Muscle of leg (tissue), 3 donors: ENCODE measurements at regions not wholly inside any gene's neighbourhood (a gene's known extent, or its start where the extent isn't known, plus 50 kb on each side); places are given as distances from the start of the nearest gene placed in this dataset.
A peak's percentile ranks its signal among the peaks of the same experiment; 100 is the strongest.
"Not testable (repeated sequence)": the region's sequence is repeated elsewhere in the genome, so short reads cannot be mapped to it uniquely, and the experiment has no call there.

Experiments used
- DNase-seq: peaks from one replicate; pipeline ENCODE4 v3.0.0; 2013
- H3K27ac ChIP-seq: one replicate; pipeline ENCODE4 v1.5.1; 2013; ENCODE audit warnings: mild to moderate bottlenecking, low read length, control low read depth
- H3K27me3 ChIP-seq: one replicate; pipeline ENCODE4 v1.6.1; 2013; ENCODE audit warnings: low read length; ENCODE audit not compliant: control insufficient read depth, insufficient read depth
- H3K36me3 ChIP-seq: one replicate; pipeline ENCODE4 v1.6.1; 2013; ENCODE audit warnings: low read length; ENCODE audit not compliant: control insufficient read depth, insufficient read depth
- H3K4me1 ChIP-seq: one replicate; pipeline ENCODE4 v1.6.1; 2013; ENCODE audit warnings: low read length; ENCODE audit not compliant: control insufficient read depth, insufficient read depth
- H3K4me3 ChIP-seq: one replicate; pipeline ENCODE4 v1.5.1; 2013; ENCODE audit warnings: low read length, control low read depth
- H3K9me3 ChIP-seq: replicated peaks from 2 replicates; pipeline ENCODE4 v1.6.1; 2013; ENCODE audit warnings: low read depth, low read length; ENCODE audit not compliant: control insufficient read depth
- WGBS: methylation state at CpG from one replicate; pipeline ENCODE4 v1.1.5; 2013; ENCODE audit warnings: missing lambda C conversion rate; ENCODE audit not compliant: insufficient coverage; 5-methylcytosine and 5-hydroxymethylcytosine counted together

DNA sequence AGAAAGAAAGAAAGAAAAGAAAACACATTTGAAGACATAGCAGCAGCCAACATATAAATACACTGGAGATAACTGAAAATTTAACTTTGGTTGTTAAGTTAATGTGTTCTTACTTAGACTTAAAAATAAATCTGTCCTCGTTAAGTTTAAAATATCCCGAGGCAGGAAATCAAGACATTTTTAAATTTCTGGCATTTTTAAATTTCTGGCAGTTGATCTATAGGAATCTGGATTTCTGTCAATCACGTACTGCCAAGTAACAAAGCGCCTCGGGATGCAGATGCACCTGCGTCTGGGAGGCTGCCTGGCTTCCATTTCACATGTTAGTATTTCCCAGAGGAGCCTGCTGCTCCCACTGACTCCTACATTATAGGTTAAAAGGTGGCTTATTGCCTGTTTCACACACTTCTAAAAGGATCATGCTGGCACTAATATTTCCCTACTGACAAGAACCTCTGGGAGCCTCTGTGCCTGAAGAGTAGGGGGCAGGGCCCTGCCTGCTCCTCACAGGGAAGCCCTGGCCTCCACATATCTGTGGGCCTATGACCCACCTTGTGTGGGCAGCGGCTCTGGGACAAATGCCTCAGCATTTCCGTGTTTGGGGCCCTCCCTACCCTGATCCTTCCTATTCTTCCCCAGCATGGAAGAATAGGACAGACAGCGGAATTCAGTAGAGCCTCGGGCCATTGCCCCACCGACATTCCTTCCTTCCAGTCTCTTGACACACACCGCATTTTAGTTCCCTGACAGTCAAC, 62.8 kb upstream of the ATP12A start:
- Histone ChIP-seq H3K4me3 (no peak overlapping the region), H3K9me3 (no peaks in the 10 kb centered on the region), H3K27ac (no peak overlapping the region), H3K27me3 (no peaks in the 10 kb centered on the region), H3K36me3 (no peaks in the 10 kb centered on the region), H3K4me1 (peaks cover 14% of the 10 kb centered on the region)
- 75% methylated on average over 6 of the region's 12 CpGs for WGBS
- DNase-seq = peak; percentile 39

DNA sequence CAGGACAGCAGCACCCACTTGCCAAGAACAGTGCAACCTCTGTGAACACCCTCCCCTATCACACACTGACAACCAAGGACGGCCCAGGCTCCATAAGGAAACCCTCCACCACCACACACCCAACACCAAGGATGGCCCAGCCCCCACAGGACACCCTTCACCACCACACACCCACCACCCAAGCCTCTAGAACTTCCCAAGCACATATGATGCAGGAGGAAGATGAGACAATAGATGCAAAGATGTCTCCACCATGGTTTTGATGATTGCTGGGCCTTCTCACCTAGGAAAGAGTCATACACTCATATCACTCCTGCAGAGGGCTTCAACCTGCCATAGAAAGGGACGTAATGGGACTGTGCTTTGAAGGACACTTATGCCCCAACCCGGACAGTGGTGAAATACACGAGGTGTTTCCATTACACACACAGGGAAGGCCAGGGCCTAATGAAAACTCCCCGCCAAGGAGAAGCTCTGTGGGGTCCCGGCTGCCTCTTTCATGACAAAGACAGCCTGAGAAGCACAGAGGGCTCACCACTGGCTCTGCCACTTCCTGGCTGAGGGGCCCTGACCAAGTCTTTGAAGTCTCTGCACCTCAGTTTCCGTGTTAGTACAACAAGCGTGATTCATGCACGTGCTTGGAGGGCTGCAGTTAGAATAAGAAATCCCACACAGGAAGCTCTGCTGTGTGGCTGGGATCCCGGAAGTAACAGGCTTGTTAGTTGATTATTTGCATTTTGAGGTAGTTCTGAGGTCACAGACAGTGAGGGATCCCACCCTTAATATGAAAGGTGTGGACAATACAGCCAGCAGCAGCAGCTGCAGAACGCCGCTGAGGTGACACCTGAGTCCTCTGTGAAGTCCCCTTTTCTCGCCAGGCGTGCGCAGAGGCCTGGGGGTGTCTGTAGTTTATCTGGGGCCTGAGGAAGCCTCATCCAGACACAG, 61.9 kb upstream of the ATP12A start:
- H3K36me3 ChIP-seq = no peaks in the 10 kb centered on the region
- no peaks in the 10 kb centered on the region for H3K9me3 ChIP-seq
- no peak overlapping the region for H3K4me3 ChIP-seq
- DNase-seq = peak; percentile 37
- H3K4me1 ChIP-seq = peaks cover 14% of the 10 kb centered on the region
- WGBS = 61% methylated on average over 10 of the region's 15 CpGs
- H3K27ac ChIP-seq = no peak overlapping the region
- no peaks in the 10 kb centered on the region for H3K27me3 ChIP-seq

DNA sequence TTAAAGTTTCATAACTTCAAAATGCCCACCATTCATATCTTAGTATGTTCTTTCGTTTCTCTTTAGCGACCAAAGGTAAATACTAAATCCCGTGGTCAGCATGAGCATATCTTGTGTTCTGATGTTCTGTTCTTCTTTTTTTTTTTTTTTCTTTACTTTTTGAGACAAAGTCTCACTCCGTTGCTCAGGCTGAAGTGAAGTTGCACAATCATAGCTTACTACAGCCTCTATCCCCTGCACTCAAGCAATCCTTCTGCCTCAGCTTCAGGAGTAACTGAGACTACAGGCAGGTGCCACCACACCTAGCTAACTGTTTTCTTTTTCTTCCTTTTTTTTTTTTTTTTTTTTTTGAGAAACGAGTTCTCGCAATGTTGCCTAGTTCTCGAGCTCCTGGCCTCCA, 60.9 kb upstream of the ATP12A start:
- H3K27me3 ChIP-seq = no peaks in the 10 kb centered on the region
- H3K36me3 ChIP-seq = no peaks in the 10 kb centered on the region
- no peak overlapping the region for H3K4me3 ChIP-seq
- WGBS = 100% methylated on average over 1 of the region's 7 CpGs
- H3K9me3 ChIP-seq = no peaks in the 10 kb centered on the region
- no peak overlapping the region for H3K27ac ChIP-seq
- H3K4me1 ChIP-seq = peaks cover 14% of the 10 kb centered on the region
- DNase-seq = no peak

DNA sequence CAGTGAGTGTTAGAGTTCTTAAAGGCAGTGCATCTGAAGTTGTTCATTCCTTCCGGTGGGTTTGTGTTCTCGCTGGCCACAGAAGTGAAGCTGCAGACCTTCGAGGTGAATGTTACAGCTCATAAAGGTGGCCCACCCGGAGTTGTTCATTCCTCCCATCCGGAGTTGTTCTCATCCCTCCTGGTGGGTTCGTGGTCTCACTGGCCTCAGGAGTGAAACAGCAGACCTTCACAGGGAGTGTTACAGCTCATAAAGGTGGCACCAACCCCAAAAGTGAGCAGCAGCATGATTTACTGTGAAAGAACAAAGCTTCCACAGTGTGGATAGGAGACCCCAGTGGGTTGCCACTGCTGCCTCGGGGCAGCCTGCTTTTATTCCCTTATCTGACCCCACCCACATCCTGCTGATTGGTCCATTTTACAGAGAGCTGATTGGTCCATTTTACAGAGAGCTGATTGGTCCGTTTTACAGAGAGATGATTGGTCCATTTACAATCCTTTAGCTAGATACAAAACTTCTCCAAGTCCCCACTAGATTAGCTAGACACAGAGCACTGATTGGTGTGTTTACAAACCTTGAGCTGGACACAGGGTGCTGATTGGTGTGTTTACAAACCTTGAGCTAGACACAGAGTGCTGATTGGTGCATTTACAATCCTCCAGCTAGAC, 57.6 kb upstream of the ATP12A start:
- not testable (repeated sequence) for H3K4me1 ChIP-seq, H3K4me3 ChIP-seq, DNase-seq, H3K36me3 ChIP-seq, H3K9me3 ChIP-seq, H3K27me3 ChIP-seq, H3K27ac ChIP-seq
- 90% methylated on average over 5 of the region's 8 CpGs for WGBS

DNA sequence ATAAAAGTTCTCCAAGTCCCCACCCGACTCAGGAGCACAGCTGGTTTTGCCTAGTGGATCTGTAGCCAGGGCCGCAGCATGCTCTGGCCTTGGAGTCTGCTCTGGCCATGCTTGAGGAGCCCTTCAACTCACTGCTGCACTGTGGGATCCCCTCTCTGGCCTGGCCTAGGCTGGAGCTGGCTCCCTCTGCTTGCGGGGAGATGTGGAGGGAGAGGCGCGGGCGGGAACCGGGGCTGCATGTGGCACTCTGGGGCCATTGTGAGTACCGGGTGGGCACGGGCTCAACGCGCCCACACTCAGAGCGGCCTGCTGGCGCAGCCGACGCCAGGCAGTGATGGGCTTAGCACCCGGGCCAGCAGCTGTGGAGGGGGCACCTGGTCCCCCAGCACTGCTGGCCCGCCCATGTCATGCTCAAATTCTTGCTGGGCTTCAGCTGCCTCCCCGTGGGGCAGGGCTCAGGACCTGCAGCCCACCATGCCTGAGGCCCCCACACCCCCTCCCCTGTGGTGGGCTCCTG, 57.0 kb upstream of the ATP12A start:
- no peak for DNase-seq
- Histone ChIP-seq H3K27me3 (no peaks in the 10 kb centered on the region), H3K27ac (no peak overlapping the region), H3K9me3 (no peaks in the 10 kb centered on the region), H3K36me3 (no peaks in the 10 kb centered on the region), H3K4me3 (no peak overlapping the region), H3K4me1 (peaks cover 5% of the 10 kb centered on the region)
- 98% methylated on average over 17 of the region's 18 CpGs for WGBS

DNA sequence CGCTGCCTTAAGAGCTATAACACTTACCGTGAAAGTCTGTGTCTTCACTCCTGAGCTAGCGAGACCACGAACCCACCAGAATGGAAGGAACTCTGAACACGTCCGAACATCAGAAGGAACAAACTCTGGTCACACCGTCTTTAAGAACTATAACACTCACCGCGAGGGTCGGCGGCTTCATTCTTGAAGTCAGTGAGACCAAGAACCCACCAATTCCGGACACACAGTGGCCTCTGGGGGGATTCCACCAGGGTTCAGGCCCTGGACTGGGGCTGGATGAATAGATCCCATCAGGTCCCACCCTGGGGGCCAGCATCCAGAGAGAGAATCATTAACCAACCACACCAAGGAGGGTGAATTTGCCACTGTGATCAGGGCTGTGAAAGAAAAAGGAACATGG, 55.8 kb upstream of the ATP12A start:
- Histone ChIP-seq H3K4me3 (no peak overlapping the region), H3K9me3 (no peaks in the 10 kb centered on the region), H3K4me1 (no peaks in the 10 kb centered on the region), H3K36me3 (no peaks in the 10 kb centered on the region), H3K27me3 (no peaks in the 10 kb centered on the region), H3K27ac (no peak overlapping the region)
- no peak for DNase-seq
- WGBS = 55% methylated on average over 8 of the region's 12 CpGs

DNA sequence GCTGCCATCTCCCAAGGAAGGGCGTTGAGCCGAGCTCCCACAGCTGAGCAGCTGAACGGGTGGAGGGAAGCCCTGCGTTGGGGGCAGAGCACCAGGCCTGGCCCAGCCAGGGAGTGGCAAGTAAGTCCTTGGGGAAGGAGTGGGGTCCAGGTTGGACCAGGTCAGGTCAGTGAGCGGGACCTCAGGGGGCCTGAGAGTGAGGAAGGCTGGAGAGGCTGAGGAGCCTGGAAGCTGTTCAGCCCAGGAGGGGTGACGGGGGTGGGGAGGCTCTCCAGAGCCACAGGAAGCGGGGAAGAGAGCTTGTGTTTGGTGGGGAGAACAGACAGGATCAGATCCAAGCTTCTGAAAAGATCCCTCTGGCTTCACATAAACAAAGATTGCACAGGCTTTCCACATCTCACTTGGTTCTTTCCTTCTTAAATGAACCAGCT, 55.4 kb upstream of the ATP12A start:
- Histone ChIP-seq H3K27ac (no peak overlapping the region), H3K4me1 (no peaks in the 10 kb centered on the region), H3K36me3 (no peaks in the 10 kb centered on the region), H3K27me3 (no peaks in the 10 kb centered on the region), H3K9me3 (no peaks in the 10 kb centered on the region), H3K4me3 (no peak overlapping the region)
- DNase-seq = no peak
- 78% methylated on average over 6 of the region's 7 CpGs for WGBS

DNA sequence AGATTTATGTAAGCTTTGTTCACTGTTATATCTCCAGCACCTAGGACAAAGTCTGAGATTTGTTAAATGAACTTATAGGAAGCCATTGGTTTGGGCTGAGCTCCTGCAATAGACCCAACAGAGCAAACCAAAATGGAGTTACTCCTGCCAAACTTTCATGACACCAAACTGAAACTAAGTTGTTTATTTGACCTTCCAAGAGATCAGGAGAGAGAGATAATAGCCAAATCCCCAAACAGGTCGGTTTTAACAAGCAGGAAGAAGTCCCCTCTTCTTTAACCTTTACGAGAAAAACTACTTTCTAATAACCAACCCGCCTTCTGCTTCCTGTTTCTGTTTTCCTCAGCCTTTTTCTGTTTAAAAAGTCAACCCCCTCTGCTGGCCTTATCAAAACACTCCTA, 54.9 kb upstream of the ATP12A start:
- no peak for DNase-seq
- H3K4me1 ChIP-seq = no peaks in the 10 kb centered on the region
- H3K4me3 ChIP-seq = no peak overlapping the region
- no peaks in the 10 kb centered on the region for H3K9me3 ChIP-seq
- H3K27me3 ChIP-seq = no peaks in the 10 kb centered on the region
- H3K36me3 ChIP-seq = no peaks in the 10 kb centered on the region
- no CpG with 5 or more reads among the region's 3 CpGs for WGBS
- no peak overlapping the region for H3K27ac ChIP-seq

DNA sequence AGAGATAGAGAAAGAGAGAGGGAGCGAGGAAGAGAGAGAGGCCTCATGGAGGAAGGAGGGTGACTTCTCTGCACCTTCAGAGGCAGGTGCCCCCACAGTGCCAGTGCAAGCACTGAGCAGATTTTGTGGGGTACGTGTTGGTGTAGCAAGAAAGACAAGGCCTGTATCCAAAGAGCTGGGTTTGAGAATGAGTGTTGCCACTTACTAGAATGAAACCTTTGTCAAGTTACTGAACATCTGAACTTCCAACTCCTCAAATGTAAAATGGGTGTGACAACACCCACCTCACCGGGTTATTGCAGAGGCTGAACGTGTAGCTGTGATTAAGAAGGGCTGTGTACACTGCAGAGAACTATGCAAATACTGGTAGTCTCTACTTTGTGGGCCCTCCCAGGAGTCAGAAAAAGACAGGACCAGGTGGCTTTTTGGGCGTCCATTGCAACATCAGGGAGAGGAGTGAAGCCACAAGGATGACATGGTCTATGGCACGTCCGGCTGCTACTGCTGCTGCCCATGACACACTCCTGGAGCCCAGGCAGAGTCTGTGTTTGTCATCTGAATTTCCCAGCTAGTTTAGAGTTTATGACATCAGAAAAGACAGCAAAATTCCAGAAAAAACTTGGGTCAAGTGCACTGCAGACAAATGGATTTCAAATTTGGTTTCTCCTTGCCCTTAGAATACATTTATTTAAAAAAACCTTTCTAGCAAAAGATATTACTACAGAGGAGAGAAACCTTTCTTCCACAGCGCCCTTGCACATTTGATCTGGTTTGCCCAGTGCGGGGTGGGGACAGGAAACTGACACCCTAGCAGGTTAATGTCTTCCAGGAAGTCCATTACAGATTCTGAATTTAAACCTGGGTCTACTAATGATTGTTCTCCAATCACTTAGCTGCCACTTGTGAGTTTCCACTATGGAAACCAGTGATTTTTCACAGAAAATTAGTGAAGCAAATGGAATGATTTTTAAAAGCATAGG, 54.0 kb upstream of the ATP12A start:
- DNase-seq = no peak
- 77% methylated on average over 5 of the region's 9 CpGs for whole genome bisulfite sequencing
- no peaks in the 10 kb centered on the region for H3K36me3 ChIP-seq
- no peaks in the 10 kb centered on the region for H3K4me1 ChIP-seq
- H3K4me3 ChIP-seq = no peak overlapping the region
- H3K27ac ChIP-seq = no peak overlapping the region
- H3K27me3 ChIP-seq = no peaks in the 10 kb centered on the region
- H3K9me3 ChIP-seq = no peaks in the 10 kb centered on the region
